Activated gamma-delta T cell treated with Interleukin-2 at 50 U/mL for 16 hours (primary cell): ENCODE measurements at regions not wholly inside any gene's neighbourhood (a gene's known extent, or its start where the extent isn't known, plus 50 kb on each side); places are given as distances from the start of the nearest gene placed in this dataset.
"Not testable (repeated sequence)": the region's sequence is repeated elsewhere in the genome, so short reads cannot be mapped to it uniquely, and the experiment has no call there.

ENCODE experiments used
- DNase-seq: peaks from one replicate; pipeline ENCODE4 v3.0.0-alpha.2; 2020

GRCh38 chr15:93811305-93811704 lies 420.1 kb upstream of the MCTP2 start:
- no peak for DNase-seq

GRCh38 chr15:93809516-93809915 lies 421.8 kb upstream of the MCTP2 start:
- no peak for DNase-seq

- DNase-seq, result no peak
These were observed 427.8 kb upstream of the MCTP2 start for GRCh38 chr15:93803421-93804152.

GRCh38 chr15:93801206-93801605 lies 430.2 kb upstream of the MCTP2 start:
- DNase-seq, result no peak

- DNase-seq, result no peak
These were observed 430.6 kb upstream of the MCTP2 start for GRCh38 chr15:93800805-93801204.

GRCh38 chr15:93789441-93789840 lies 441.9 kb upstream of the MCTP2 start:
- DNase-seq, result no peak

- no peak for DNase-seq
These were observed 451.3 kb upstream of the MCTP2 start for GRCh38 chr15:93780073-93780472.

- DNase-seq, result no peak
These were observed 452.0 kb upstream of the MCTP2 start for GRCh38 chr15:93779341-93779740.

GRCh38 chr15:93771196-93772030 lies 459.9 kb upstream of the MCTP2 start:
- DNase-seq, result no peak

GRCh38 chr15:93770788-93771187 lies 460.6 kb upstream of the MCTP2 start:
- DNase-seq, result no peak

- DNase-seq, result no peak
These were observed 469.3 kb upstream of the MCTP2 start for GRCh38 chr15:93762036-93762435.

- DNase-seq, result no peak
These were observed 471.7 kb upstream of the MCTP2 start for GRCh38 chr15:93759629-93760028.

- DNase-seq, result no peak
These were observed 472.5 kb upstream of the MCTP2 start for GRCh38 chr15:93758824-93759223.

- no peak for DNase-seq
These were observed 482.7 kb upstream of the MCTP2 start for GRCh38 chr15:93748710-93749109.

- not testable (repeated sequence) for DNase-seq
These were observed 496.4 kb upstream of the MCTP2 start for GRCh38 chr15:93734976-93735375.

- DNase-seq, result no peak
These were observed 500.6 kb upstream of the MCTP2 start for GRCh38 chr15:93730724-93731123.

- DNase-seq, result no peak
These were observed 509.2 kb upstream of the MCTP2 start for GRCh38 chr15:93722165-93722564.

- no peak for DNase-seq
These were observed 510.8 kb upstream of the MCTP2 start for GRCh38 chr15:93720607-93721006.

GRCh38 chr15:93719921-93720351 lies 511.4 kb upstream of the MCTP2 start:
- DNase-seq, result no peak

GRCh38 chr15:93716615-93717231 lies 514.6 kb upstream of the MCTP2 start:
- no peak for DNase-seq

- no peak for DNase-seq
These were observed 521.7 kb upstream of the MCTP2 start for GRCh38 chr15:93709708-93710107.

- no peak for DNase-seq
These were observed 522.5 kb upstream of the MCTP2 start for GRCh38 chr15:93708724-93709445.

GRCh38 chr15:93707751-93708150 lies 523.6 kb upstream of the MCTP2 start:
- no peak for DNase-seq
